A673 (cell line): ENCODE measurements at regions not wholly inside any gene's neighbourhood (a gene's known extent, or its start where the extent isn't known, plus 50 kb on each side); places are given as distances from the start of the nearest gene placed in this dataset.

Experiments
- EZH2 ChIP-seq: fragments of 200-600 bp; sonication (generic); IDR thresholded peaks from 2 replicates; pipeline ENCODE4 v1.6.1; 2017; ENCODE audit warnings: borderline replicate concordance, low read depth, mild to moderate bottlenecking, mixed read lengths, antibody characterized with exemption, low read length; ENCODE audit not compliant: poor library complexity, severe bottlenecking
- TF ChIP-seq, protein P1 (sequence below): fragments of 300-800, 200-600 bp; sonication (generic); conservative IDR thresholded peaks from 2 replicates; pipeline ENCODE4 v1.5.1; 2017; ENCODE audit warnings: low read depth, mild to moderate bottlenecking, antibody characterized with exemption, low read length, moderate library complexity, mixed read lengths

DNA sequence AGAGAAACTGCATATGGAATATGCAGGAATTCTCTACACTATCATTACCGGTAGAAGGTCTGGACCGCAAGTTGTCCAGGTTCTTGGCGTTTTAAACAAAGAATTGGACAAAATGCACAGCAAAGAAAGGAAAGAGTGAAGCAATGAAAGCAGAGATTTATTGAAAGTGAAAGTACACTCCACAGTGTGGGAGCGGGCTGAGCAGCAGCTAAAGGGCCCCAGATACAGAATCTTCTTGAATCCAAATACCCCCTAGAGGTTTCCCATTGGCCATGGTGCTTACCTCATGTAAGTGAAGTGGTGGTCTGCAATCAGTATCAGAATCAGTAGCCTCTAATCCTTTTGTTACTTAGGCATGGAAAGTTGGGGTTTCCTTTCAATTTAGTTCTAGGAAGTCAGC, 178.5 kb upstream of the IRX3 start:
- no peak for TF ChIP-seq EZH2
- TF ChIP-seq, protein P1, sequence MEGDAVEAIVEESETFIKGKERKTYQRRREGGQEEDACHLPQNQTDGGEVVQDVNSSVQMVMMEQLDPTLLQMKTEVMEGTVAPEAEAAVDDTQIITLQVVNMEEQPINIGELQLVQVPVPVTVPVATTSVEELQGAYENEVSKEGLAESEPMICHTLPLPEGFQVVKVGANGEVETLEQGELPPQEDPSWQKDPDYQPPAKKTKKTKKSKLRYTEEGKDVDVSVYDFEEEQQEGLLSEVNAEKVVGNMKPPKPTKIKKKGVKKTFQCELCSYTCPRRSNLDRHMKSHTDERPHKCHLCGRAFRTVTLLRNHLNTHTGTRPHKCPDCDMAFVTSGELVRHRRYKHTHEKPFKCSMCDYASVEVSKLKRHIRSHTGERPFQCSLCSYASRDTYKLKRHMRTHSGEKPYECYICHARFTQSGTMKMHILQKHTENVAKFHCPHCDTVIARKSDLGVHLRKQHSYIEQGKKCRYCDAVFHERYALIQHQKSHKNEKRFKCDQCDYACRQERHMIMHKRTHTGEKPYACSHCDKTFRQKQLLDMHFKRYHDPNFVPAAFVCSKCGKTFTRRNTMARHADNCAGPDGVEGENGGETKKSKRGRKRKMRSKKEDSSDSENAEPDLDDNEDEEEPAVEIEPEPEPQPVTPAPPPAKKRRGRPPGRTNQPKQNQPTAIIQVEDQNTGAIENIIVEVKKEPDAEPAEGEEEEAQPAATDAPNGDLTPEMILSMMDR: no peak
